Lower leg skin (tissue), 3 donors: ENCODE measurements at regions not wholly inside any gene's neighbourhood (a gene's known extent, or its start where the extent isn't known, plus 50 kb on each side); places are given as distances from the start of the nearest gene placed in this dataset.

Experiments used
- CTCF ChIP-seq, 3 donors: fragments of 450-650 bp; IDR thresholded peaks; one replicate each; pipeline ENCODE4 v1.5.1; 2016; ENCODE audit warnings: antibody characterized with exemption in 3 of 3, mild to moderate bottlenecking in 3 of 3, moderate library complexity in 2 of 3
- POLR2A ChIP-seq, 2 donors: fragments of 450-650 bp; IDR thresholded peaks; one replicate each; pipeline ENCODE4 v1.6.1; 2016 to 2017; ENCODE audit warnings: antibody characterized with exemption in 2 of 2, mild to moderate bottlenecking in 1 of 2, moderate library complexity in 1 of 2

- no peak for TF ChIP-seq CTCF (IDR thresholded peaks at IDR 0.05)
- no peak for TF ChIP-seq POLR2A (IDR thresholded peaks at IDR 0.05)
Measured at GRCh38 chr6:1499777-1500176, 109.9 kb upstream of the FOXC1 start.
